HCT116 (cell line): ENCODE measurements at regions not wholly inside any gene's neighbourhood (a gene's known extent, or its start where the extent isn't known, plus 50 kb on each side); places are given as distances from the start of the nearest gene placed in this dataset.

Source experiments
- CTCF ChIP-seq, 3 experiments: fragments of 200-600 bp in 1 of 3; sonication (generic) in 1 of 3; IDR thresholded peaks in 2 of 3; conservative IDR thresholded peaks in 1 of 3; 2 replicates each; pipeline ENCODE4 v1.5.1; 2012 to 2017; ENCODE audit warnings: low read depth in 2 of 3, low read length in 2 of 3, antibody characterized with exemption in 1 of 3, borderline replicate concordance in 1 of 3, control low read depth in 1 of 3, mild to moderate bottlenecking in 1 of 3, mixed read lengths in 1 of 3, mixed run types in 1 of 3, moderate library complexity in 1 of 3; ENCODE audit not compliant: insufficient read depth in 1 of 3
- EZH2 ChIP-seq: fragments of 200-600 bp; sonication (generic); IDR thresholded peaks from 2 replicates; pipeline ENCODE4 v1.6.1; 2017; ENCODE audit warnings: antibody characterized with exemption, mixed run types
- EZH2phosphoT487 ChIP-seq: fragments of 200-600 bp; IDR thresholded peaks from 2 replicates; pipeline ENCODE4 v1.6.1; 2018; ENCODE audit warnings: antibody characterized with exemption, borderline replicate concordance
- MAX ChIP-seq: IDR thresholded peaks from 2 replicates; pipeline ENCODE4 v1.6.1; 2012
- POLR2A ChIP-seq: IDR thresholded peaks from 2 replicates; pipeline ENCODE4 v1.7.0; 2011; ENCODE audit warnings: borderline replicate concordance; ENCODE audit not compliant: insufficient read depth, insufficient read length; ENCODE audit errors: extremely low read depth
- POLR2AphosphoS5 ChIP-seq: IDR thresholded peaks from 2 replicates; pipeline ENCODE4 v1.6.1; 2011; ENCODE audit warnings: mild to moderate bottlenecking, low read depth, low read length, moderate library complexity
- RAD21 ChIP-seq: IDR thresholded peaks from 2 replicates; pipeline ENCODE4 v1.6.1; 2012; ENCODE audit warnings: low read depth, mild to moderate bottlenecking
- YY1 ChIP-seq: IDR thresholded peaks from 2 replicates; pipeline ENCODE4 v1.6.1; 2011; ENCODE audit warnings: low read length, low read depth, moderate library complexity, mild to moderate bottlenecking; ENCODE audit not compliant: insufficient replicate concordance; ENCODE audit errors: extremely low read depth
- ZFX ChIP-seq: fragments of 450-650 bp; IDR thresholded peaks from 2 replicates; pipeline ENCODE4 v1.6.1; 2017
- ZNF274 ChIP-seq: fragments of 200-500 bp; sonication (Bioruptor generic); IDR thresholded peaks from 2 replicates; pipeline ENCODE4 v1.6.1; 2014; ENCODE audit warnings: mild to moderate bottlenecking, low read depth, low read length, inconsistent platforms

GRCh38 chr1:94737124-94737998, 82.8 kb upstream of the SLC44A3 start:
- TF ChIP-seq RAD21 (no peak), CTCF (IDR thresholded peaks at IDR 0.05 in 2 of 3, conservative IDR thresholded peaks at IDR 0.05 in 1 of 3; ENCODE audit: borderline replicate concordance in 1 of 3, insufficient read depth in 1 of 3, low read depth in 2 of 3, low read length in 2 of 3) (no peak), YY1 (no peak), EZH2 (no peak), EZH2phosphoT487 (no peak), POLR2A (no peak), MAX (0 out of 2 replicates have a peak, but pooled peaks have one; percentile 16), POLR2AphosphoS5 (peak; percentile 46; the same call in 1 of the 2 replicates), ZNF274 (no peak), ZFX (no peak)
